ENCODE measurements at regions not wholly inside any gene's neighbourhood (a gene's known extent, or its start where the extent isn't known, plus 50 kb on each side); places are given as distances from the start of the nearest gene placed in this dataset.

GRCh38 chr6:90715093-90715655, 128.3 kb upstream of the MAP3K7 start:
- TF ChIP-seq ZNF274 (IDR thresholded peaks at IDR 0.05; ENCODE audit: low read depth, low read length), result no peak
- no peak for TF ChIP-seq SUZ12 (IDR thresholded peaks at IDR 0.05; ENCODE audit: extremely low read depth, insufficient read depth, insufficient read length)
- no peak for TF ChIP-seq YY1 (IDR thresholded peaks at IDR 0.05; ENCODE audit: insufficient read depth, insufficient read length)
